ENCODE measurements at regions not wholly inside any gene's neighbourhood (a gene's known extent, or its start where the extent isn't known, plus 50 kb on each side); places are given as distances from the start of the nearest gene placed in this dataset.
A peak's percentile ranks its signal among the peaks of the same experiment; 100 is the strongest.
"Not testable (repeated sequence)": the region's sequence is repeated elsewhere in the genome, so short reads cannot be mapped to it uniquely, and the experiment has no call there.

DNA sequence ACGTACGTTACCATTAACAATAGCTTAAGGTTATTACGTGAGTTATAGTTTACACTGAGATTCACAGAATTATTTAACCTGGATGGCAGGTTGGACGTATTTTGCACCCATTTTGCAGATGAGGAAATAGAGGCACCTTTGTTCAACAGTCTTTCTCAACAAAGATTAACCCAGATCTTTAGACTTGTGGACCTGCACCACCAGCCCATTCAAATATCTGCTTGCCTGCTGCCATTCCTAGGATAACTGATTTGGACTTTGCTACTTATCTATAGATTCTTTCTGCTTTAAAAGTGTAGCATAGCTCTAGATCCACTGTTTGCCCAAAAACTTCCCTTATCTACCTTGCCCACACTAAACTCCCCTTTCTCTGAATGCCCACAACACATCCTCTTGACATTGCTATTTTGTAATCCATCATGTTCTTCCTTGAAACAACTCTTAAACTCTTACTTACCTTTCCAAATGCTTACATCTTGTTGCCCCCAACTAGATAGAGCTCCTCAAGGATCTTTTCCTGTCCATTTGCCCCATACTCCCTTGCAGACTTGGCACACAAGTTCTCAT, 56.4 kb upstream of the TNFAIP3 start:
- Histone ChIP-seq H3K79me2 (ENCODE audit: insufficient read depth) (no peaks in the 10 kb centered on the region), H3K4me3 (no peak overlapping the region), H3K4me1 (ENCODE audit: insufficient read depth) (peaks cover 21% of the 10 kb centered on the region), H3K27me3 (replicated peaks; ENCODE audit: insufficient read depth) (no peaks in the 10 kb centered on the region), H4K20me1 (ENCODE audit: insufficient read depth) (no peaks in the 10 kb centered on the region), H2AFZ (peak overlapping the region; percentile 65; the same call in 1 of the 2 replicates), H3K9me3 (ENCODE audit: low read depth) (no peaks in the 10 kb centered on the region), H3F3A (ENCODE audit: insufficient read depth) (peaks cover 4% of the 10 kb centered on the region; the same call in 1 of the 2 replicates), H3K36me3 (ENCODE audit: low read depth) (no peaks in the 10 kb centered on the region), H3K4me2 (ENCODE audit: unreplicated experiment) (no peak overlapping the region), H3K9ac (no peak overlapping the region), H3K9me2 (ENCODE audit: insufficient read depth) (no peaks in the 10 kb centered on the region), H3K27ac (no peak overlapping the region)
- in situ Hi-C loops (cut with MboI): no loop called here
- DNase-seq: no peak
- TF ChIP-seq EZH2 (IDR thresholded peaks at IDR 0.05; ENCODE audit: insufficient read depth, poor library complexity, severe bottlenecking): no peak
- TF ChIP-seq EZH2phosphoT487 (IDR thresholded peaks at IDR 0.05; ENCODE audit: insufficient read depth, low read depth): no peak
- 96 to 97% methylated on average over 4 of the region's 4 CpGs for WGBS, 2 experiments (ENCODE audit: low coverage in 1 of 2, low lambda C conversion rate in 2 of 2, missing lambda C conversion rate in 2 of 2)

DNA sequence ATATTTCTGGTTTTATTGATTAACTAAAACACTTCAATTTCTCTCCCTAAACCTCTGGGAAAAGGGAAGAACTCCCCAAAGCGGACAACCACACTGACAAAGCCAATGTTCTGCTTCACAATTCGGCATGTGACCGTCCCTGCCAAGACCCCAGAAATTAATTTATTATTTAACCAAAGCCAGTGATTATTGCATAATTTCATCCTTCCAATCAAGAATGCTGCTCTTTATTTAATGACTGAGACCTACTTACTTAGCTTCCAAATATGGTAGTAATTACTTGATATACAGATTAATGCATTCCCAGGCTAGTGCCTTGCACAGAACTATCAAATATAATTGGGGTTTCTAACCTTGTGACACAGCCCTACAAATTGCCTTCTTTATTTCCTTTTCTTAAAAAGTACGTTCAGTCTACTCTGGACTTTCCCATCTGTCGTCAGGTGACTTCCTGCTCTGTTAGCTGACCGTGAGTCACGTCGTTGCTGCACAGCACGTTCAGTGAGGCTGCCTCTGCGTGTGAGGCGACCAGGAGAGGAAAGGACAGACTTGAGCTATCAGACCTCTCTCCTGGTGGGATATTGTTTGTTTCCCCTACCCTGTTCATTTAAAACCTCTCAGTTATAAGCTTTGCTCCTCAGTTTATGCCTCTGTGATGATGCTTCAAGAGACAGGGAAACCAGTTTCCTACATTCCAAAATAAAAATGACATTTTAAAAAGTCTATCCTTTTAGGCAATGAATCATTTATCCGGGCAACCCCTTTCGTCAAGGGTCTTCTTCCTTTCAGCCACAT, 55.7 kb upstream of the TNFAIP3 start:
- Histone ChIP-seq H3K9ac (peak overlapping the region; percentile 26; the same call in 1 of the 2 replicates), H3K36me3 (ENCODE audit: low read depth) (no peaks in the 10 kb centered on the region), H3K27ac (no peak overlapping the region), H4K20me1 (ENCODE audit: insufficient read depth) (no peaks in the 10 kb centered on the region), H2AFZ (peak overlapping the region; percentile 65), H3K9me3 (ENCODE audit: low read depth) (no peaks in the 10 kb centered on the region), H3K4me2 (ENCODE audit: unreplicated experiment) (peak overlapping the region; percentile 58), H3K4me3 (peak overlapping the region; percentile 14), H3K9me2 (ENCODE audit: insufficient read depth) (no peaks in the 10 kb centered on the region), H3K4me1 (ENCODE audit: insufficient read depth) (peaks cover 21% of the 10 kb centered on the region), H3K27me3 (replicated peaks; ENCODE audit: insufficient read depth) (no peaks in the 10 kb centered on the region), H3F3A (ENCODE audit: insufficient read depth) (peaks cover 4% of the 10 kb centered on the region; the same call in 1 of the 2 replicates), H3K79me2 (ENCODE audit: insufficient read depth) (no peaks in the 10 kb centered on the region)
- DNase-seq: peak; percentile 95
- in situ Hi-C loops (cut with MboI): no loop called here
- TF ChIP-seq EZH2 (IDR thresholded peaks at IDR 0.05; ENCODE audit: insufficient read depth, poor library complexity, severe bottlenecking): no peak
- no peak for TF ChIP-seq EZH2phosphoT487 (IDR thresholded peaks at IDR 0.05; ENCODE audit: insufficient read depth, low read depth)
- WGBS, 2 experiments (ENCODE audit: low coverage in 1 of 2, low lambda C conversion rate in 2 of 2, missing lambda C conversion rate in 2 of 2): 23% methylated on average over 13 of the region's 13 CpGs

DNA sequence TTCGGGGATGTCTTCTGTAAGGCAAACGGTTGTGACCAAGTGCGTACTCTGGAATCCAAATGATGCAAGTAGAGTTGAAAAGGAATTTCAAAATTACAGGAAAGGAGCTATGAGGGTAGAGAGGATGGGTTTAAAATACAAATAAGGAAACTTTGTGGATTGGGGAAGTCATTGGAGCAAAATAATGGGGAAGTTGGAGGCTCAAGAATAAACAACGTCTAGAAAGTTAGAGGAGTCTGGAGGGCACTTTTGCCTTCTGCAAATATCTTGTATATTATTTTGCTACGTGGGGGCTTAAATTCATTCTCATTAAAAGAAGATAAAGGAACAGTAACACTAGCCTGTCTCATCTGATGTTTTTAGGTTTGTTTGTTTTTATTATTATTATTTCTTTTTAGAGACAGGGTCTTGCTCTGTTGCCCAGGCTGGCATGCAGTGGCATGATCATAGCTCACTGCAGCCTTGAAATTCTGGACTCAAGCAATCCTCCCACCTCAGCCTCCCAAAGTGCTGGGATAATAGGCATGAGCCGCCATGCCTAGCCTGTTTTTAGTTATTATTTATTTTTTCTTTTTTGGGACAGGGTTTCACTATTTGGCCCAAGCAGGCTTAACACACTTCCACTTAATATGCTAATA, 55.0 kb upstream of the TNFAIP3 start:
- 85 to 89% methylated on average over 6 of the region's 6 CpGs for WGBS, 2 experiments (ENCODE audit: low coverage in 1 of 2, low lambda C conversion rate in 2 of 2, missing lambda C conversion rate in 2 of 2)
- Histone ChIP-seq H3K27ac (no peak overlapping the region), H3K79me2 (ENCODE audit: insufficient read depth) (no peaks in the 10 kb centered on the region), H3K4me2 (ENCODE audit: unreplicated experiment) (peak overlapping the region; percentile 58), H3K4me1 (ENCODE audit: insufficient read depth) (peaks cover 21% of the 10 kb centered on the region), H3K9me2 (ENCODE audit: insufficient read depth) (no peaks in the 10 kb centered on the region), H3K27me3 (replicated peaks; ENCODE audit: insufficient read depth) (no peaks in the 10 kb centered on the region), H3K36me3 (ENCODE audit: low read depth) (no peaks in the 10 kb centered on the region), H3K9me3 (ENCODE audit: low read depth) (no peaks in the 10 kb centered on the region), H3F3A (ENCODE audit: insufficient read depth) (peaks cover 4% of the 10 kb centered on the region; the same call in 1 of the 2 replicates), H4K20me1 (ENCODE audit: insufficient read depth) (no peaks in the 10 kb centered on the region), H3K4me3 (peak overlapping the region; percentile 14), H2AFZ (peak overlapping the region; percentile 65), H3K9ac (peak overlapping the region; percentile 26; the same call in 1 of the 2 replicates)
- no peak for TF ChIP-seq EZH2phosphoT487 (IDR thresholded peaks at IDR 0.05; ENCODE audit: insufficient read depth, low read depth)
- in situ Hi-C loops (cut with MboI): no loop called here
- no peak for DNase-seq

DNA sequence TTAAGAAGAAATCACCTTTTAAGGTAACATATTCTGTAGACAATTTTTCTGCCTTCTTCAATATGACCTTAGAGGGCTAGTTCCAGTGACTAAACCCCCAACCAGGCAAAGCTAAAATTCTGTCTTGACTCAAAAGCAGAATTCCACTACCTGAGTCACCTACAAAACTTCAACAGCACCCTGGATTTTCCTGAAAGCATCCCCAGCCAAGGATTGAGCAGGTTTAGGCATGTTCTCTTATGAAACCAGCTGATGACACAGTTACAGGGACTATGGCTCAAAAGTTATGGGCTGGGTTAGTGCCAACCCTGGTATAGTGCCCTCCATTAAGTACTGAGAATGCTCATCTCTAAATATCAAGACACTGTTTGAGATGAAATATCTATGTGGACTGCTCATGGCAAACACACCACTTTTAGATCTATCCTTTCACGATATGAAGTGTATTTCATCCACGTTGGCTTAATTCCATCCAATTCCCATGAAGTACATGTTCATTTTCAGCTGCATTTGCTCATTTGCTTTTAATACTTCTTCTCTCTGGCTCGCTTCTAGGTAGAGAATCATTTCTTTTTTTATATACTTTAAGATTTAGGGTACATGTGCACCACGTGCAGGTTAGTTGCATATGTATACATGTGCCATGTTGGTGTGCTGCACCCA, 53.6 kb upstream of the TNFAIP3 start:
- H3K27me3 ChIP-seq (replicated peaks; ENCODE audit: insufficient read depth): no peaks in the 10 kb centered on the region
- no peaks in the 10 kb centered on the region for H3K79me2 ChIP-seq (ENCODE audit: insufficient read depth)
- no peaks in the 10 kb centered on the region for H4K20me1 ChIP-seq (ENCODE audit: insufficient read depth)
- no peak overlapping the region for H3K4me2 ChIP-seq (ENCODE audit: unreplicated experiment)
- H3F3A ChIP-seq (ENCODE audit: insufficient read depth): no peaks in the 10 kb centered on the region
- peaks cover 15% of the 10 kb centered on the region for H3K4me1 ChIP-seq (ENCODE audit: insufficient read depth)
- no peaks in the 10 kb centered on the region for H3K36me3 ChIP-seq (ENCODE audit: low read depth)
- no peak overlapping the region for H3K27ac ChIP-seq
- in situ Hi-C loops (cut with MboI): no loop called here
- DNase-seq: no peak
- TF ChIP-seq EZH2 (IDR thresholded peaks at IDR 0.05; ENCODE audit: insufficient read depth, poor library complexity, severe bottlenecking) (no peak), EZH2phosphoT487 (IDR thresholded peaks at IDR 0.05; ENCODE audit: insufficient read depth, low read depth) (no peak)
- H3K4me3 ChIP-seq: no peak overlapping the region
- H3K9me3 ChIP-seq (ENCODE audit: low read depth): no peaks in the 10 kb centered on the region
- H3K9me2 ChIP-seq (ENCODE audit: insufficient read depth): no peaks in the 10 kb centered on the region
- H3K9ac ChIP-seq: no peak overlapping the region
- H2AFZ ChIP-seq: no peak overlapping the region
- WGBS, 2 experiments (ENCODE audit: low coverage in 1 of 2, low lambda C conversion rate in 2 of 2, missing lambda C conversion rate in 2 of 2): 90 to 97% methylated on average over 4 of the region's 4 CpGs

DNA sequence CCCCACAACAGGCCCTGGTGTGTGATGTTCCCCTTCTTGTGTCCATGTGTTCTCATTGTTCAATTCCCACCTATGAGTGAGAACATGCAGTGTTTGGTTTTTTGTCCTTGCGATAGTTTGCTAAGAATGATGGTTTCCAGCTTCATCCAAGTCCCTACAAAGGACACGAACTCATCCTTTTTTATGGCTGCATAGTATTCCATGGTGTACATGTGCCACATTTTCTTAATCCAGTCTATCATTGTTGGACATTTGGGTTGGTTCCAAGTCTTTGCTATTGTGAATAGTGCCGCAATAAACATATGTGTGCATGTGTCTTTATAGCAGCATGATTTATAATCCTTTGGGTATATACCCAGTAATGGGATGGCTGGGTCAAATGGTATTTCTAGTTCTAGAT, 53.0 kb upstream of the TNFAIP3 start:
- H2AFZ ChIP-seq; H3K4me2 ChIP-seq (ENCODE audit: unreplicated experiment); H3K27ac ChIP-seq; H3K27me3 ChIP-seq (replicated peaks; ENCODE audit: insufficient read depth); H3K79me2 ChIP-seq (ENCODE audit: insufficient read depth); H3K4me1 ChIP-seq (ENCODE audit: insufficient read depth); H3K9ac ChIP-seq; H3K9me2 ChIP-seq (ENCODE audit: insufficient read depth); H3K4me3 ChIP-seq; H3F3A ChIP-seq (ENCODE audit: insufficient read depth); DNase-seq; in situ Hi-C loops (cut with MboI); H4K20me1 ChIP-seq (ENCODE audit: insufficient read depth); H3K36me3 ChIP-seq (ENCODE audit: low read depth); H3K9me3 ChIP-seq (ENCODE audit: low read depth): not testable (repeated sequence)
- WGBS, 2 experiments (ENCODE audit: low coverage in 1 of 2, low lambda C conversion rate in 2 of 2, missing lambda C conversion rate in 2 of 2): 82 to 95% methylated on average over 2 of the region's 3 CpGs

Measured in GM23248 (cell line).